Stimulated activated CD8-positive, alpha-beta memory T cell treated with anti-CD3 and anti-CD28 coated beads, Interleukin-12 subunit alpha, Interleukin-12 subunit beta, amount 100 ng/mL, for 24 hours (primary cell): ENCODE measurements at regions not wholly inside any gene's neighbourhood (a gene's known extent, or its start where the extent isn't known, plus 50 kb on each side); places are given as distances from the start of the nearest gene placed in this dataset.

Experiments
- DNase-seq: peaks from one replicate; pipeline ENCODE4 v3.0.0-alpha.2; 2020; ENCODE audit errors: extremely low read depth

- no peak for DNase-seq
Measured at GRCh38 chr10:4057021-4057420, 272.0 kb upstream of the KLF6 start.

- DNase-seq: no peak
Measured at GRCh38 chr10:4054656-4055435, 269.8 kb upstream of the KLF6 start.

GRCh38 chr10:4053940-4054339 lies 268.9 kb upstream of the KLF6 start:
- no peak for DNase-seq

- no peak for DNase-seq
Measured at GRCh38 chr10:4051641-4052151, 266.7 kb upstream of the KLF6 start.

GRCh38 chr10:4051011-4051640 lies 266.1 kb upstream of the KLF6 start:
- DNase-seq: no peak

- no peak for DNase-seq
Measured at GRCh38 chr10:4050061-4050460, 265.1 kb upstream of the KLF6 start.

GRCh38 chr10:4049348-4049747 lies 264.3 kb upstream of the KLF6 start:
- no peak for DNase-seq

GRCh38 chr10:4048236-4048864 lies 263.3 kb upstream of the KLF6 start:
- no peak for DNase-seq

GRCh38 chr10:4046712-4047354 lies 261.8 kb upstream of the KLF6 start:
- no peak for DNase-seq

GRCh38 chr10:4046030-4046429 lies 261.0 kb upstream of the KLF6 start:
- DNase-seq: no peak

GRCh38 chr10:4043897-4044665 lies 259.1 kb upstream of the KLF6 start:
- no peak for DNase-seq

- no peak for DNase-seq
Measured at GRCh38 chr10:4041635-4042034, 256.6 kb upstream of the KLF6 start.

- DNase-seq: no peak
Measured at GRCh38 chr10:4038000-4038399, 253.0 kb upstream of the KLF6 start.

- no peak for DNase-seq
Measured at GRCh38 chr10:4035599-4035945, 250.6 kb upstream of the KLF6 start.

- no peak for DNase-seq
Measured at GRCh38 chr10:4034907-4035598, 250.0 kb upstream of the KLF6 start.

- DNase-seq: no peak
Measured at GRCh38 chr10:4033341-4033896, 248.4 kb upstream of the KLF6 start.

- DNase-seq: no peak
Measured at GRCh38 chr10:4029866-4030265, 244.9 kb upstream of the KLF6 start.

- DNase-seq: no peak
Measured at GRCh38 chr10:4028854-4029583, 244.0 kb upstream of the KLF6 start.

GRCh38 chr10:4028027-4028471 lies 243.0 kb upstream of the KLF6 start:
- no peak for DNase-seq

- DNase-seq: no peak
Measured at GRCh38 chr10:4025339-4025738, 240.3 kb upstream of the KLF6 start.
